Hematopoietic multipotent progenitor cell treated with erythropoietin and hydrocortisone succinate and interleukin-3 and kit ligand, for 17 days (in vitro differentiated cells): ENCODE measurements at regions not wholly inside any gene's neighbourhood (a gene's known extent, or its start where the extent isn't known, plus 50 kb on each side); places are given as distances from the start of the nearest gene placed in this dataset.
"Not testable (repeated sequence)": the region's sequence is repeated elsewhere in the genome, so short reads cannot be mapped to it uniquely, and the experiment has no call there.

Experiments used
- DNase-seq: peaks from one replicate; pipeline ENCODE4 v3.0.0-alpha.2; 2015; ENCODE audit warnings: low spot score

- DNase-seq = no peak
Measured at GRCh38 chr13:58369936-58370335, 738.4 kb downstream of the PCDH17 start.

DNA sequence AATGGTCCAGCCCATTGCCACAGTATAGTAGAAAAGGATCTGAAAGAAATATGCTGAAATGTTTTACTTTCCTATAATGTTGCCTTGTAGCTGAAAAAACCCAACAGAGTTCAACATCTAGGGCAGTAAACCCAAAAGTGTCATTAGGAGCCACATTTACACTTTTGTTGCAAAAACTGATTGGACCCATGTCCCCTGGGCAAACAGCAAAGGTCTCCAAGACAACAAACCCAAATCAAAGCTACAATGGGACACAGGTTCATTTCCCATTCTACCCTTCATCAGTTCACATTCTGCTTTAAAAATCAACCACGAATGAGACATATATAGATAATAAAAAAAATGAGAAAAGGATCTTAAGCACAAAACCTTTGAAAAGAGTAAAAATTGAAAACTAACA is 744.8 kb downstream of the PCDH17 start:
- no peak for DNase-seq

- no peak for DNase-seq
Measured at GRCh38 chr13:58376775-58377174, 745.2 kb downstream of the PCDH17 start.

DNA sequence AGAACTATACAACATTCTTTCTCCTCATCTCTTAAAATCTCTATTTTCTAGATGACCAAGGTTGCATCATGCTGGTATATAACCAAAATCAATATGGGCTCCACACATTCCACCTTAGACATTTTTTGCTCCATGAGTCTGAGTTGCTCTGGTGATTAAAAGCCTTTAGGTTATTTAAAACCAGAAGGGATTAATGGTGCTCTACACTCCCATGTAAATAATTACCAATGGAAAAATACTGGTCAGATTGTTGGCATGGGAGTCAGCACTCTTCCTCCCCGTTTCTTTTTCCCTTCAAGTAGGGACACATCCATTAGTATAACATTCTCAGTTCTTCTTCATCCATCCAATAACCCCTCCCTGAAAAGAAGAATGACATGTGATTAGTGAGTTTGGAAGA is 747.7 kb downstream of the PCDH17 start:
- DNase-seq = no peak

GRCh38 chr13:58385336-58385735 is 753.8 kb downstream of the PCDH17 start:
- DNase-seq = not testable (repeated sequence)

- DNase-seq = no peak
Measured at GRCh38 chr13:58397596-58398387, 766.2 kb downstream of the PCDH17 start.

- DNase-seq = no peak
Measured at GRCh38 chr13:58399263-58399662, 767.7 kb downstream of the PCDH17 start.

- DNase-seq = no peak
Measured at GRCh38 chr13:58406545-58406944, 775.0 kb downstream of the PCDH17 start.

- DNase-seq = no peak
Measured at GRCh38 chr13:58429917-58430316, 798.4 kb downstream of the PCDH17 start.

DNA sequence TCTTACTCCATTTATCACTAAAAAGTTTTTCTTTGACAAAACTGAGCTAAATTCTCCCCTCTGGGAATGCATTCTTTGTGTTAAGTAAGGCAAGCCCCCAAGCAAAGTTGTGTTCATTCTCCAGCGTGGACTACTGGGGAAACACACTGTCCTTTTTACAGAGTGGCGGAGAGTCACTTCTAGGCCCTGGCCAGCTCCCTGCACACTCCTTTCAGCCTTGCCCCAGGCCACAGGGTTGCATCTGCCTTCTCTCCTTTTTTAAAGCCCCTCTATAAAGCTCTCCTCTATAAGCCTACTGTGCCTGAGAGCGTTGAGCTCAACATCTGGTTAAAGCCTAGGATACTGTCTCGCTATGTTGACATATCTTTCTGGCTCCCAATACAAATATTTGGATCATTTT is 803.4 kb downstream of the PCDH17 start:
- DNase-seq = no peak

DNA sequence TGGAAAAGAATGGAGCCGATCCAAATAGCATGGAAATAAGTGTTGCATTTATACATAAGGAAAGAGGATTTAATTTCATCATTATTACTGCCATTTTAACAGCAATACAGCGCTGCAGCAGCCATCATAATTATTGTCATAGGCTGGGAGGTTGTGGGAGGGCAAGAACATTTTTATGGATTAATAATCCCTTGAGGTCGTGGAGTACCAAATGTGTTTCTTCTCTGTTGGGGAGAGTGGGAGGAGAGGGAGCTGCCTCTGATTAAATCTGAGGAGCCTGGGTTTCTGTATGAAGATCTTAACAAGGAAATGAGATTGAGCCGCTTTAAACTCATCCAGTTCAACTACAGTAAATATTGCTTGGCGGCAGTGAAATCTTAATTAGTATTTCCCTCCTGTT is 805.9 kb downstream of the PCDH17 start:
- no peak for DNase-seq

DNA sequence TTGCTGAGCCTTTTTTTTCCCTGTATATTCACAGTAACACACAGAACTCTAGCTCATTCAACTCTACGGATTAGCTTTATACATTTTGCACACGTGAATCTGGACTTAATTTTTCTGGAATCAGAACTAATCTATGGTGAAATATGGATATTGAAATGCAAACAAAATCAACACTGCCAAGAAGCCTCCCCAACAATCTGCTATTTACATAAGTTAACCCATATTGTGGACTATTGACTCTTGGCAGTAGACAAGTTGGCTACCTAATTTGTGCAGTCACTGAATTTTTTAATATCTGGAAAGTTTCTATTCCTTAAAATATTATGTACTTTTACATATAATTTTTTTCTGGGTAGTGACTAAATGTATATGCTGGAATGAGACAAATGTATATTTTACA is 815.4 kb downstream of the PCDH17 start:
- DNase-seq = no peak

DNA sequence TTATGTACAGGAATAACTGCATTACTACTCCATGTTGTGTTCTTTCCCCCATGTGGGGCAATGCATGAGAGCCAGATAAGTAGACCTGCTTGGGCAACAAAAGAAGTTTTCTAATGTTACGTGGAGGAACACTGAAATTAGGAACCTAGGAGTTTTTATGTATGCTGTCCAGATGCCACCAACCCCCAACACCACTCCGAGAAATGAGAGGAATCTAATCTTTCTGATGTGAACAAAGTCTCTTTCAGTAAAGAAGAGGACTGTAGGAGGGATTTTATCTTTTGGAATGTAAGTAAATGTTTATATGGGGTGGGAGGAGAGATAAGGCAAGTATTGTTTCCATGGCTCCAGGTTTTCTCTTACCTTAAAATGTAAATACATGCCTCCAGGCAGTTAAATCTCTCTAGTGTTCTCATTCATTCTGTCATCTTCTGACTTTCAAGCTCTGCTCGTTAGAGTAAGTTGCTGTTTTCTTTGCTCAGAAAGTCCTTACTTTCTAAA is 820.6 kb downstream of the PCDH17 start:
- no peak for DNase-seq

- no peak for DNase-seq
Measured at GRCh38 chr13:58455094-58455493, 823.5 kb downstream of the PCDH17 start.

DNA sequence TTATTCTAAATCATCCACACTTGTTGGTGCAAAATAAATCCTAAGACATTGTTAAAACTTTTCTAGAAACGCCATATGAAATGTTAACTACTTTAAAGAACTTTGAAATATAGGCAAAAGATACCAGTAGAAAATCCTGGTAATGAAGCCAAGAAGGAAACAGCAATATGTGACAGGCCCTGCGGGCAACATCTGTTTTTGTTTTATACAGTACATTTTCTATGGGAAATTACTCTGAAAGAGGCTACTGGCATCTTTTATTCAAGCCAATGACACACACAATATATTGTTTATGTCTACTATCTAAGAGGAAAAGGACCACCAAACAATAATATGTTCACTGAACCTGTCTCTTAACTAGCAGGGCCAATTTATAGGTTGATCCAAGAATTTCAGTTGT is 829.7 kb downstream of the PCDH17 start:
- DNase-seq = no peak

DNA sequence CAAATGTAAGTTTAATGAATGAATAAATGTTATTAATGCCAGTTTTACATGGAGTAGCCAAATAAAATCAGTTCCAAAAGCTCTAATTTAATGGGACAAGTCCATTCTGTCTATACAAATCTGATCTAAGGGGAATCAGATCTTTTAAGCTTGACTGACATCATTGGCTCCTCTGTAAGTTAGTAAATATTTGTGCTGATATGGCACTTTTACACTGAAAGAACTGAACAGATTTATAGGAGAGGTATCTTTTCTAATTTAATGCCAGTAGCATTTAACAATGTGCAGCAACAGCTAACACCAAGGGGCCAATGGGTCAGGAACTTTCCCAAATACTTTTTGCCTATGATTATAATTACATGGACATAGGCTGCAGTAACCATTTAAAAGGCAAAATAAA is 832.3 kb downstream of the PCDH17 start:
- no peak for DNase-seq

DNA sequence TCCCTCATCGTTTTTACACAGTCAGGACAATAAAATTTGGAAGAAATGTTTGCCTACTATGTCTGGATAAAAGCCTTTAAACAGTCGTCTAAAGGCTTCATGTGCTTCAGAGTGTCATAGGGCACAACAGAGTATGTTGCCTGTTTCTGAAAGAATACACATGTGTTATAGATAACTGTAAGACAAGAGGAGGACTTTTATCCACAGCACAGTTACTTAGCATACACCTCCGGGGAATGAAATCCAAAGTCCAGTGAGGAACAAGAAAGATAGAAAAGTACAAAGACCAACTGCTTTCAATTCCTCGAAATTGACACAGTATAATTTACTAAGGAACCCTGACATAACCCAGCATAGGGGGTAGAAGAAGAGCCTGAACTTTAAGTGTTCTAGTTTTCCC is 835.6 kb downstream of the PCDH17 start:
- DNase-seq = no peak

GRCh38 chr13:58472483-58472882 is 840.9 kb downstream of the PCDH17 start:
- no peak for DNase-seq

DNA sequence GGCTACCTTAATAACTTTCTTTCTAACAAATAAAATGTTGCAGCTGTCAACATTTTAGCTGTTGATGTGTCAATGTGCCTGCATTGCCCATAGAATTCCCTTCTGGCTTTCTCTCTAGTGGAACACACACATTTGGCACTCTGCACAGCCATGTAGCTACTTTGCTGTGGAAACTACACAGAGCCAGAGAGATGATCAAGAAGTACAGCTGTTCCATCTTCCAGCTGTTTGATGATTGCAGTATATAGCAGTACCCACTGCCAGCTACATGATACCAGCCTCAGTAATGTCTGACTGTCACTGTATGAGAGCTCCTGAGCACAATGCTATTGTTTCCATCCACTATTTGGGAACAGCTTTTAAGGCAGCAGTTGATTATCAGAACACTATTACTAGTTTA is 843.0 kb downstream of the PCDH17 start:
- no peak for DNase-seq

GRCh38 chr13:58476206-58476918 is 844.8 kb downstream of the PCDH17 start:
- no peak for DNase-seq

- no peak for DNase-seq
Measured at GRCh38 chr13:58478858-58479257, 847.3 kb downstream of the PCDH17 start.

DNA sequence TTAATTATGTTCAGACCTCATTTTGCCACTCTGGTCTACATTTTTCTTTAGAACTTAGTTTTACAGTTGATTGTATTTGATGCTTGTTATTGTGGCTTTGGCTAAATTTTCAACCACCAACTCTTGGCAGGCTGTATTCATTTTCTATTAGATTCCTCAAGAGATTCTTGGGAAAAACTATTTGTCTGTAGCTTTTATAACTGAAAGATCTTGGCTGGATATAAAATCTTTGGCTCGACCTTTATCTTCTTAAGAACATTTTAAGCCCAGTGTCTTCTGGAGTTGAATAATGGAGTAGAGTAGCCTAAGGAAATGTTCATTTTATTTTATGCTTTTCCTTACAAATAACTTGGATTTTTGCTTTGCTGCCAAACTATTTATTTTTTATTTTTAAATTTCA is 848.5 kb downstream of the PCDH17 start:
- DNase-seq = no peak

- no peak for DNase-seq
Measured at GRCh38 chr13:58488251-58488650, 856.7 kb downstream of the PCDH17 start.

DNA sequence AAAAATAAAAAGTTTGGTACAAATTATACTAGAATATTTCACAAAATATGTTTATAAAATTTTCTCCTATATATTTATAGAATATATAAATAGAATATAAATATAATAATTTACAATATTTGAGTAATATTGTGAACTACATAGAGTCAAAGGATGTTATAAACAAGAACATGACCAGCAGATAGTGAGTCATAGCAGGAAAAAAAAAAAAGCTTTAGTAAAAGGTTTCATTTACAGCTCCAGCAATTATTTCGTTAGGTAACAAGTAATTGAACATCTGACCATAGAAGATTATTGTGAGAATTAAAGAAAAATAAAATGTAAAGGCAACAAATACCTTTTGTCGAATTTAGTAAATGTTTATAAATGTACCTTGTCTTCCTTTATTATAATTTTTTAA is 864.1 kb downstream of the PCDH17 start:
- DNase-seq = no peak
